Loucy (cell line): ENCODE measurements at regions not wholly inside any gene's neighbourhood (a gene's known extent, or its start where the extent isn't known, plus 50 kb on each side); places are given as distances from the start of the nearest gene placed in this dataset.

Source experiments
- H2AFZ ChIP-seq: fragments of 200-600 bp; sonication (generic); 2 replicates; pipeline ENCODE4 v1.6.0; 2016; ENCODE audit warnings: antibody characterized with exemption, mild to moderate bottlenecking, low read length, moderate library complexity
- H3F3A ChIP-seq: fragments of 200-600 bp; 2 replicates; pipeline ENCODE4 v1.6.0; 2016; ENCODE audit warnings: antibody characterized with exemption, low read depth, mild to moderate bottlenecking
- H3K27me3 ChIP-seq: fragments of 200-600 bp; sonication (generic); 2 replicates; pipeline ENCODE4 v1.6.1; 2014; ENCODE audit warnings: low read length, mild to moderate bottlenecking; ENCODE audit not compliant: insufficient read depth, poor library complexity, severe bottlenecking
- H3K36me3 ChIP-seq: fragments of 200-600 bp; sonication (generic); 2 replicates; pipeline ENCODE4 v1.6.1; 2016; ENCODE audit warnings: low read length; ENCODE audit not compliant: insufficient read depth
- H3K4me1 ChIP-seq: fragments of 200-600 bp; sonication (generic); 2 replicates; pipeline ENCODE4 v1.5.1; 2014; ENCODE audit warnings: low read length, mild to moderate bottlenecking; ENCODE audit not compliant: insufficient read depth, poor library complexity, severe bottlenecking
- H3K4me2 ChIP-seq: fragments of 200-600 bp; sonication (generic); 2 replicates; pipeline ENCODE4 v1.6.0; 2014; ENCODE audit warnings: antibody characterized with exemption, low read length, low read depth, mild to moderate bottlenecking; ENCODE audit not compliant: poor library complexity, severe bottlenecking
- H3K4me3 ChIP-seq: fragments of 200-600 bp; sonication (generic); 2 replicates; pipeline ENCODE4 v1.5.1; 2014; ENCODE audit warnings: low read length, mild to moderate bottlenecking, mixed read lengths; ENCODE audit not compliant: poor library complexity, severe bottlenecking
- H3K79me2 ChIP-seq: fragments of 200-600 bp; sonication (generic); 2 replicates; pipeline ENCODE4 v1.6.1; 2014; ENCODE audit warnings: low read length; ENCODE audit not compliant: insufficient read depth
- H3K9ac ChIP-seq: fragments of 200-600 bp; sonication (generic); 2 replicates; pipeline ENCODE4 v1.6.0; 2014; ENCODE audit warnings: mild to moderate bottlenecking, low read depth, low read length, moderate library complexity; ENCODE audit not compliant: poor library complexity, severe bottlenecking
- H3K9me2 ChIP-seq: fragments of 200-600 bp; sonication (generic); replicated peaks from 2 replicates; pipeline ENCODE4 v1.6.1; 2016; ENCODE audit warnings: low read depth, low read length, mixed read lengths
- H3K9me3 ChIP-seq: fragments of 200-600 bp; sonication (generic); 2 replicates; pipeline ENCODE4 v1.6.1; 2014; ENCODE audit warnings: mild to moderate bottlenecking, antibody characterized with exemption, low read length, low read depth; ENCODE audit not compliant: insufficient read depth
- H4K20me1 ChIP-seq: fragments of 200-600 bp; sonication (generic); 2 replicates; pipeline ENCODE4 v1.6.0; 2014; ENCODE audit warnings: antibody characterized with exemption, low read length, mild to moderate bottlenecking; ENCODE audit not compliant: insufficient read depth, poor library complexity, severe bottlenecking
- EZH2phosphoT487 ChIP-seq: fragments of 200-600 bp; IDR thresholded peaks from 2 replicates; pipeline ENCODE4 v1.6.1; 2018; ENCODE audit warnings: antibody characterized with exemption, mild to moderate bottlenecking, moderate library complexity, borderline replicate concordance
- TF ChIP-seq, protein P1 (sequence below): fragments of 200-600 bp; sonication (generic); conservative IDR thresholded peaks from 2 replicates; pipeline ENCODE4 v1.5.1; 2014; ENCODE audit warnings: mild to moderate bottlenecking, antibody characterized with exemption, low read length

DNA sequence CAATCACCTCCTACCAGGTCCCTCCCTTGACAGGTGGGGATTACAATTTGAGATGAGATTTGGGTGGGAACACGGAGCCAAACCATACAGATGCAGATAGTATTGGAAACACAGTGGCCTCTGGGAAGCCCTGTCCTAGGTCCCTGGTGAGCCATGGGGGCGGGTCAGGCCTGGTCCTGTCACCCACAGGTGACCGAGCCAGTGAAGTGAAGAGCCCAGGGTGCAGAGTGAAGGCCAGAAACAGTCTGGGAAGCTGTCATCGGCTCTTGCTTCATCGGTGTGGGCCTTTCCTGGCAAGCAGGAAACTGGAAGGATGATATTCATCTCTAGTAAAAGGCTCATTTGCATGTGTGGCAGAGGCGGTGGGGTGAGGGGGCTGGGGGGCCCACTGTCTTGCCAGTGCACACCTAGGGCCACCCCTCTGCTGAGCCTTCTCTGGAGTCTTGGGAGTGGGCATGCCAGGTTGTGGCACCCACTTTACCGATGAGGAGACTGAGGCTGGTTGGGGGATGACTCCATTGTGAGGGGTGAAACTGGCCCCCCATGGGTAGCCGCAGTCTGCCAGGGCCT is 290.6 kb downstream of the NDUFA10 start:
- Histone ChIP-seq H3K79me2 (no peaks in the 10 kb centered on the region), H3F3A (no peaks in the 10 kb centered on the region), H3K27me3 (no peaks in the 10 kb centered on the region), H3K9me2 (no peaks in the 10 kb centered on the region), H3K4me3 (no peak overlapping the region), H3K4me2 (no peak overlapping the region), H3K9ac (no peak overlapping the region), H3K4me1 (no peaks in the 10 kb centered on the region), H4K20me1 (no peaks in the 10 kb centered on the region), H3K36me3 (no peaks in the 10 kb centered on the region), H3K9me3 (peaks cover 15% of the 10 kb centered on the region; the same call in 1 of the 2 replicates), H2AFZ (no peak overlapping the region)
- TF ChIP-seq EZH2phosphoT487, result no peak
- TF ChIP-seq, protein P1, sequence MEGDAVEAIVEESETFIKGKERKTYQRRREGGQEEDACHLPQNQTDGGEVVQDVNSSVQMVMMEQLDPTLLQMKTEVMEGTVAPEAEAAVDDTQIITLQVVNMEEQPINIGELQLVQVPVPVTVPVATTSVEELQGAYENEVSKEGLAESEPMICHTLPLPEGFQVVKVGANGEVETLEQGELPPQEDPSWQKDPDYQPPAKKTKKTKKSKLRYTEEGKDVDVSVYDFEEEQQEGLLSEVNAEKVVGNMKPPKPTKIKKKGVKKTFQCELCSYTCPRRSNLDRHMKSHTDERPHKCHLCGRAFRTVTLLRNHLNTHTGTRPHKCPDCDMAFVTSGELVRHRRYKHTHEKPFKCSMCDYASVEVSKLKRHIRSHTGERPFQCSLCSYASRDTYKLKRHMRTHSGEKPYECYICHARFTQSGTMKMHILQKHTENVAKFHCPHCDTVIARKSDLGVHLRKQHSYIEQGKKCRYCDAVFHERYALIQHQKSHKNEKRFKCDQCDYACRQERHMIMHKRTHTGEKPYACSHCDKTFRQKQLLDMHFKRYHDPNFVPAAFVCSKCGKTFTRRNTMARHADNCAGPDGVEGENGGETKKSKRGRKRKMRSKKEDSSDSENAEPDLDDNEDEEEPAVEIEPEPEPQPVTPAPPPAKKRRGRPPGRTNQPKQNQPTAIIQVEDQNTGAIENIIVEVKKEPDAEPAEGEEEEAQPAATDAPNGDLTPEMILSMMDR, result no peak

DNA sequence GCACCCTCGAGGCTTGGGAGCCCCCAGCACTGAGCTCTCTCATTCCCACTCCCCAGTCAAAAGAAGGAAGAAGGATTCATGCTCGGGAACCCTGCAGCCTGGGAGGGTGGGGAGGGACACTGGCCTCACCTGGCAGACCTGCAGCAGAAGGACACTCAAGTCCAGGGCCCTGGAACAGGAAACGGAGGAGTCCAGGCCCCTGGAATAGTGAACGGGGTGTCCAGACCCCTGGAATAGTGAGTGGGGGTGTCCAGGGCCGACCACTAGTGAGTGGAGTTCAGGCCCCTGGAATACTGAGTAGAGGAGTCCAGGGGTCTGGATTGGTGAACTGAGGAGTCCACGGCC is 292.5 kb downstream of the NDUFA10 start:
- no peaks in the 10 kb centered on the region for H3K36me3 ChIP-seq
- no peak overlapping the region for H3K4me3 ChIP-seq
- H3K9me2 ChIP-seq, result no peaks in the 10 kb centered on the region
- no peaks in the 10 kb centered on the region for H3K79me2 ChIP-seq
- H3K27me3 ChIP-seq, result no peaks in the 10 kb centered on the region
- H3K4me1 ChIP-seq, result no peaks in the 10 kb centered on the region
- TF ChIP-seq, protein P1, result no peak
- TF ChIP-seq EZH2phosphoT487, result no peak
- no peak overlapping the region for H2AFZ ChIP-seq
- no peaks in the 10 kb centered on the region for H4K20me1 ChIP-seq
- no peak overlapping the region for H3K4me2 ChIP-seq
- H3K9me3 ChIP-seq, result peaks cover 19% of the 10 kb centered on the region; the same call in 1 of the 2 replicates
- no peak overlapping the region for H3K9ac ChIP-seq
- H3F3A ChIP-seq, result no peaks in the 10 kb centered on the region

DNA sequence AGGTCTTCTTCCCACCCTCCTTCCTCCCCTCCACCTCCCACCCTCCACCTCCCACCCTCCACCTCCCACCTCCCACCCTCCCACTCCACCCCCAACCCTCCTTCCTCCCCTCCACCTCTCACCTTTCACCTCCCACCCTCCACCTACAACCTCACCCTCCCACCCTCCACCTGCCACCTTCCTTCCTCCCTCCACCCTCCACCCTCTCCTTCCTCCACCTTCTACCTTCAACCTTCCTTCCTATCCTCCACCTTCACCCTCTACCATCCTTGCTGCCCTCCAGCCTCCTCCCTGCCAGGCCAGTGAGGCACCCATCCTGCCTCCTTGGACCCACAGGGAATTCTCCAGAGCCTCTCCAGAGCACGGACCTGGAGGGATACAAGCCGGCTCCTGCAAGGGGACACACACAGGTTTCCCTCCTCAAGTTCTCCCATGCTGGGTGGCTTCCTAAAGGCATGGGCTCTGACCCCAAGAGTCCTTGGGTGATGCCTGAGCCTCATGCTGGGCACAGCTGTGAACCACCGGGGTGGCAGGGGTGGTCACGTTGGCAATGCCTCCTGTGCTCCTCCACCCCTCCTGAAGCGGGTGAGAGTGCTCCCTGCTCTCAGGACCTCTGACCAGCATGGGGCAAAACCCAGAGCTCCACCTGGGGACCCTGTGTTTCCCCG is 293.0 kb downstream of the NDUFA10 start:
- H3K4me3 ChIP-seq, result no peak overlapping the region
- no peak overlapping the region for H2AFZ ChIP-seq
- no peak overlapping the region for H3K9ac ChIP-seq
- H4K20me1 ChIP-seq, result no peaks in the 10 kb centered on the region
- H3K27me3 ChIP-seq, result no peaks in the 10 kb centered on the region
- H3K79me2 ChIP-seq, result no peaks in the 10 kb centered on the region
- no peak for TF ChIP-seq EZH2phosphoT487
- TF ChIP-seq, protein P1, result no peak
- no peaks in the 10 kb centered on the region for H3F3A ChIP-seq
- no peaks in the 10 kb centered on the region for H3K4me1 ChIP-seq
- no peak overlapping the region for H3K4me2 ChIP-seq
- H3K36me3 ChIP-seq, result no peaks in the 10 kb centered on the region
- H3K9me3 ChIP-seq, result peaks cover 21% of the 10 kb centered on the region; the same call in 1 of the 2 replicates
- no peaks in the 10 kb centered on the region for H3K9me2 ChIP-seq
